ENCODE measurements at regions not wholly inside any gene's neighbourhood (a gene's known extent, or its start where the extent isn't known, plus 50 kb on each side); places are given as distances from the start of the nearest gene placed in this dataset.

GRCh38 chr9:81462801-81463200 is 226.5 kb downstream of the TLE1 start:
- intact Hi-C loops (cut with DNase I), result loop anchor here (5.0 kb wide), 2 partner anchors 40 to 46 kb away; no protein-coding TSS in a partner anchor

GRCh38 chr9:81461196-81461595 is 228.2 kb downstream of the TLE1 start:
- WGBS, 3 donors, result 81 to 93% (median 86%) methylated on average over 5 of the region's 5 CpGs
- no peak overlapping the region for H3K4me3 ChIP-seq
- ATAC-seq (no peak), DNase-seq (no peak)
- no peaks in the 10 kb centered on the region for H3K27me3 ChIP-seq (ENCODE audit: insufficient read depth in 3 of 3, low read length in 2 of 3)
- no peak for TF ChIP-seq CTCF (IDR thresholded peaks at IDR 0.05)
- no peaks in the 10 kb centered on the region for H3K9me3 ChIP-seq
- H3K4me1 ChIP-seq, result peaks cover 22% of the 10 kb centered on the region
- intact Hi-C loops (cut with DNase I), result loop anchor here (5.0 kb wide), 2 partner anchors 39 to 44 kb away; no protein-coding TSS in a partner anchor
- no peaks in the 10 kb centered on the region for H3K36me3 ChIP-seq (ENCODE audit: insufficient read depth in 1 of 2, low read depth in 1 of 2)
- H3K27ac ChIP-seq, result no peak overlapping the region

More at GRCh38 chr9:81462801-81463200, 226.5 kb downstream of the TLE1 start:
- Histone ChIP-seq H3K36me3 (ENCODE audit: insufficient read depth in 1 of 2, low read depth in 1 of 2) (no peaks in the 10 kb centered on the region), H3K4me1 (peaks cover 27% of the 10 kb centered on the region), H3K9me3 (no peaks in the 10 kb centered on the region), H3K27ac (no peak overlapping the region), H3K27me3 (ENCODE audit: insufficient read depth in 3 of 3, low read length in 2 of 3) (no peaks in the 10 kb centered on the region), H3K4me3 (no peak overlapping the region)
- ATAC-seq, result no peak
- no peak for TF ChIP-seq CTCF (IDR thresholded peaks at IDR 0.05)
- no peak for DNase-seq

GRCh38 chr9:81460693-81461092 is 228.7 kb downstream of the TLE1 start:
- H3K9me3 ChIP-seq, result no peaks in the 10 kb centered on the region
- no peak overlapping the region for H3K4me3 ChIP-seq
- ATAC-seq (no peak), DNase-seq (no peak)
- H3K27me3 ChIP-seq (ENCODE audit: insufficient read depth in 3 of 3, low read length in 2 of 3), result no peaks in the 10 kb centered on the region
- intact Hi-C loops (cut with DNase I), result loop anchor here (5.0 kb wide), 2 partner anchors 38 to 43 kb away; no protein-coding TSS in a partner anchor
- H3K27ac ChIP-seq, result no peak overlapping the region
- peaks cover 24% of the 10 kb centered on the region for H3K4me1 ChIP-seq
- H3K36me3 ChIP-seq (ENCODE audit: insufficient read depth in 1 of 2, low read depth in 1 of 2), result no peaks in the 10 kb centered on the region
- TF ChIP-seq CTCF (IDR thresholded peaks at IDR 0.05), result no peak
- 63 to 73% (median 64%) methylated on average over 1 of the region's 1 CpG for WGBS, 3 donors

GRCh38 chr9:81459591-81459990 is 229.8 kb downstream of the TLE1 start:
- ATAC-seq, result no peak
- H3K4me3 ChIP-seq, result no peak overlapping the region
- TF ChIP-seq CTCF (IDR thresholded peaks at IDR 0.05), result no peak

DNA sequence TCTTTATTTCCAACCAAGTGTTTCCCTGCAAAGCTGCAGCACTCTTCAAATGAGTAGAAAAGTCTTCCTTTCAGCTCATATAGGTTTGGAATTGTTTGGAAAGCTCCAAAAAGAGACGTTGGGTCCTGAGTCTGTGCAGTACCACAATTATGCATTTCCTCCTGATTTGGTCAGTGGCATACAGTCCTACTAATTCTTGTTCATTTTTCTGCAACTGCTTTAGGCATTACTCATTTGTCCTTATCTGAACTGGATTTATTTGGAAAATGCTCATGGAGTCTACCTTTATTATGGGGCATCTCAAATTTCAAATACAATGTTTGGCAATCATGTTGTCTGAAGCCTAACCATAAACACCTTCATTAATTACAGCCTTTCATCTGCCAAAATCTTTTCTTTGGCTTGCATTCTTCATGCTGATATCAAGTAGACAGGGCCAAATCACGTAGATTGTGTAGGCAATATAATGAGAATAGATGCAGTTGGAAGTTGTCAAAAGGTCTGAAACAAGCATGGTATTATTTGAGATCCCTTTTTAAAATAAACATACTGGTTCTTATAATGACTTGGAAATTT is 232.8 kb downstream of the TLE1 start:
- H3K27me3 ChIP-seq (ENCODE audit: insufficient read depth in 3 of 3, low read length in 2 of 3), result no peaks in the 10 kb centered on the region
- no peak overlapping the region for H3K27ac ChIP-seq
- no peaks in the 10 kb centered on the region for H3K36me3 ChIP-seq (ENCODE audit: insufficient read depth in 1 of 2, low read depth in 1 of 2)
- TF ChIP-seq CTCF (IDR thresholded peaks at IDR 0.05), result no peak
- intact Hi-C loops (cut with DNase I), result no loop called here
- ATAC-seq (no peak), DNase-seq (no peak)
- no peaks in the 10 kb centered on the region for H3K9me3 ChIP-seq
- H3K4me1 ChIP-seq, result peaks cover 25% of the 10 kb centered on the region
- WGBS, 3 donors, result 43 to 50% (median 46%) methylated on average over 2 of the region's 2 CpGs
- no peak overlapping the region for H3K4me3 ChIP-seq

More at GRCh38 chr9:81459591-81459990, 229.8 kb downstream of the TLE1 start:
- no peak for DNase-seq
- H3K27ac ChIP-seq, result no peak overlapping the region
- H3K4me1 ChIP-seq, result peaks cover 29% of the 10 kb centered on the region
- H3K27me3 ChIP-seq (ENCODE audit: insufficient read depth in 3 of 3, low read length in 2 of 3), result no peaks in the 10 kb centered on the region
- intact Hi-C loops (cut with DNase I), result no loop called here
- no peaks in the 10 kb centered on the region for H3K9me3 ChIP-seq
- H3K36me3 ChIP-seq (ENCODE audit: insufficient read depth in 1 of 2, low read depth in 1 of 2), result no peaks in the 10 kb centered on the region
